ENCODE measurements at regions not wholly inside any gene's neighbourhood (a gene's known extent, or its start where the extent isn't known, plus 50 kb on each side); places are given as distances from the start of the nearest gene placed in this dataset.

DNA sequence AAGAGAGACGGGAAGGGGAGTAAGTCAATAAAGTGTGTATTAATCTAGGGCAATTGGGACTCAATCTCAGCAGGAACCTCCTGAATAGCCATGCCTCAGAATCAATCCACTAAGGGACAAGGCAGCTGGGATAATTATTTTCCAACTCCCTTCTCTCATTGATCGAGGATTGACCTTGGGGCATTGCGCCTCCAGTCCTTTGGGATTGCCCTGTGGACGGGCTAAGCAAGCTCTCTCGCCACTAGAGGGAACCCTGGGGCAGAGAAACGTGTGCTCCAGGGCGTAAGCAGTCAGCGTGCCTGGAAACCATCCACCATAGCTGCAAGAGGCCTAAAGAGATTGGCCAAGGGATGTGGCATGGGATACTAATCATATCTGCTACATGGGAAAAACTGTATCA is 53.9 kb upstream of the ERCC4 start:
- Histone ChIP-seq H3K4me3 (no peak overlapping the region), H3K9me1 (ENCODE audit: control insufficient read depth, insufficient read depth, low read length) (no peaks in the 10 kb centered on the region), H3K27me3 (ENCODE audit: control insufficient read depth in 2 of 2, insufficient read depth in 2 of 2, low read length in 2 of 2) (no peaks in the 10 kb centered on the region; a peak in 2 of 5 replicates), H4K20me1 (replicated peaks; ENCODE audit: control insufficient read depth, insufficient read depth, low read length) (no peaks in the 10 kb centered on the region), H3K4me1 (replicated peaks in 1 of 2; ENCODE audit: control insufficient read depth in 2 of 2, insufficient read depth in 2 of 2, low read length in 2 of 2) (no peaks in the 10 kb centered on the region), H3K4me2 (ENCODE audit: insufficient read depth, low read length) (no peak overlapping the region; the same call in 1 of the 2 replicates), H2AFZ (ENCODE audit: low read depth, low read length) (no peak overlapping the region), H3K79me2 (ENCODE audit: control insufficient read depth, insufficient read depth, low read length) (no peaks in the 10 kb centered on the region), H3K36me3 (ENCODE audit: control insufficient read depth, insufficient read depth, low read length) (no peaks in the 10 kb centered on the region), H3K9me3 (replicated peaks; ENCODE audit: control insufficient read depth, insufficient read depth, low read depth, low read length) (no peaks in the 10 kb centered on the region), H3K27ac (ENCODE audit: extremely low read depth, low read depth, low read length) (no peak overlapping the region), H3K9ac (ENCODE audit: insufficient read depth in 1 of 2, low read depth in 2 of 2, low read length in 2 of 2) (no peak overlapping the region)
- POLR2A ChIA-PET = no interaction called here
- in situ Hi-C loops (cut with MboI) = no loop called here
- CTCF ChIA-PET (ENCODE audit: low intra/inter-chr PET ratio) = interaction anchor here (0.6 to 0.7 kb wide), 3 partner anchors 53 to 683 kb away, joined by 3 to 4 read pairs (median 3); no protein-coding TSS in a partner anchor
- peak; percentile 94 for FAIRE-seq
- peak; percentile 61 to 77 (median 67) for DNase-seq (ENCODE audit: extremely low read depth in 1 of 4, low spot score in 3 of 4)
- BruUV-seq (replicated peaks) = no TSS peak
- intact Hi-C loops (cut with micrococcal nuclease) = loop anchor here (5.0 to 10.0 kb wide), 2 partner anchors 51 to 131 kb away; no protein-coding TSS in a partner anchor
- peak; percentile 99 for ATAC-seq
- WGBS (ENCODE audit: insufficient coverage, low coverage, missing lambda C conversion rate) = 6% methylated on average over 8 of the region's 8 CpGs
- TF ChIP-seq STAG1 (CRISPR knock-in tag; IDR thresholded peaks at IDR 0.05; ENCODE audit: borderline replicate concordance) (peak; percentile 61; the same call in 1 of the 2 replicates), EHMT2 (IDR thresholded peaks at IDR 0.05) (0 out of 2 replicates have a peak, but pooled peaks have one; percentile 35), MCM2 (IDR thresholded peaks at IDR 0.05; ENCODE audit: low read depth) (no peak), ZNF184 (CRISPR knock-in tag; IDR thresholded peaks at IDR 0.05) (no peak), RAD21 (CRISPR knock-in tag; conservative IDR thresholded peaks at IDR 0.05 in 1 of 2, IDR thresholded peaks at IDR 0.05 in 1 of 2) (peak; percentile 35 to 71), MYC (IDR thresholded peaks at IDR 0.05; ENCODE audit: low read depth, low read length) (peak; percentile 40; the same call in 1 of the 2 replicates), MYC (CRISPR knock-in tag; IDR thresholded peaks at IDR 0.05; ENCODE audit: borderline replicate concordance, low read depth) (no peak), HNRNPH1 (optimal IDR thresholded peaks at IDR 0.05; ENCODE audit: low read depth, low read length) (no peak)
- TF ChIP-seq, protein P1, sequence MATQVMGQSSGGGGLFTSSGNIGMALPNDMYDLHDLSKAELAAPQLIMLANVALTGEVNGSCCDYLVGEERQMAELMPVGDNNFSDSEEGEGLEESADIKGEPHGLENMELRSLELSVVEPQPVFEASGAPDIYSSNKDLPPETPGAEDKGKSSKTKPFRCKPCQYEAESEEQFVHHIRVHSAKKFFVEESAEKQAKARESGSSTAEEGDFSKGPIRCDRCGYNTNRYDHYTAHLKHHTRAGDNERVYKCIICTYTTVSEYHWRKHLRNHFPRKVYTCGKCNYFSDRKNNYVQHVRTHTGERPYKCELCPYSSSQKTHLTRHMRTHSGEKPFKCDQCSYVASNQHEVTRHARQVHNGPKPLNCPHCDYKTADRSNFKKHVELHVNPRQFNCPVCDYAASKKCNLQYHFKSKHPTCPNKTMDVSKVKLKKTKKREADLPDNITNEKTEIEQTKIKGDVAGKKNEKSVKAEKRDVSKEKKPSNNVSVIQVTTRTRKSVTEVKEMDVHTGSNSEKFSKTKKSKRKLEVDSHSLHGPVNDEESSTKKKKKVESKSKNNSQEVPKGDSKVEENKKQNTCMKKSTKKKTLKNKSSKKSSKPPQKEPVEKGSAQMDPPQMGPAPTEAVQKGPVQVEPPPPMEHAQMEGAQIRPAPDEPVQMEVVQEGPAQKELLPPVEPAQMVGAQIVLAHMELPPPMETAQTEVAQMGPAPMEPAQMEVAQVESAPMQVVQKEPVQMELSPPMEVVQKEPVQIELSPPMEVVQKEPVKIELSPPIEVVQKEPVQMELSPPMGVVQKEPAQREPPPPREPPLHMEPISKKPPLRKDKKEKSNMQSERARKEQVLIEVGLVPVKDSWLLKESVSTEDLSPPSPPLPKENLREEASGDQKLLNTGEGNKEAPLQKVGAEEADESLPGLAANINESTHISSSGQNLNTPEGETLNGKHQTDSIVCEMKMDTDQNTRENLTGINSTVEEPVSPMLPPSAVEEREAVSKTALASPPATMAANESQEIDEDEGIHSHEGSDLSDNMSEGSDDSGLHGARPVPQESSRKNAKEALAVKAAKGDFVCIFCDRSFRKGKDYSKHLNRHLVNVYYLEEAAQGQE (IDR thresholded peaks at IDR 0.05; ENCODE audit: borderline replicate concordance) = 0 out of 2 replicates have a peak, but pooled peaks have one; percentile 32
- TF ChIP-seq, protein P1 (CRISPR knock-in tag; IDR thresholded peaks at IDR 0.05; ENCODE audit: low read depth) = no peak
- TF ChIP-seq, protein P2, sequence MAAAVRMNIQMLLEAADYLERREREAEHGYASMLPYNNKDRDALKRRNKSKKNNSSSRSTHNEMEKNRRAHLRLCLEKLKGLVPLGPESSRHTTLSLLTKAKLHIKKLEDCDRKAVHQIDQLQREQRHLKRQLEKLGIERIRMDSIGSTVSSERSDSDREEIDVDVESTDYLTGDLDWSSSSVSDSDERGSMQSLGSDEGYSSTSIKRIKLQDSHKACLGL (CRISPR knock-in tag; IDR thresholded peaks at IDR 0.05; ENCODE audit: borderline replicate concordance, poor library complexity, severe bottlenecking) = no peak
- TF ChIP-seq, protein P3, sequence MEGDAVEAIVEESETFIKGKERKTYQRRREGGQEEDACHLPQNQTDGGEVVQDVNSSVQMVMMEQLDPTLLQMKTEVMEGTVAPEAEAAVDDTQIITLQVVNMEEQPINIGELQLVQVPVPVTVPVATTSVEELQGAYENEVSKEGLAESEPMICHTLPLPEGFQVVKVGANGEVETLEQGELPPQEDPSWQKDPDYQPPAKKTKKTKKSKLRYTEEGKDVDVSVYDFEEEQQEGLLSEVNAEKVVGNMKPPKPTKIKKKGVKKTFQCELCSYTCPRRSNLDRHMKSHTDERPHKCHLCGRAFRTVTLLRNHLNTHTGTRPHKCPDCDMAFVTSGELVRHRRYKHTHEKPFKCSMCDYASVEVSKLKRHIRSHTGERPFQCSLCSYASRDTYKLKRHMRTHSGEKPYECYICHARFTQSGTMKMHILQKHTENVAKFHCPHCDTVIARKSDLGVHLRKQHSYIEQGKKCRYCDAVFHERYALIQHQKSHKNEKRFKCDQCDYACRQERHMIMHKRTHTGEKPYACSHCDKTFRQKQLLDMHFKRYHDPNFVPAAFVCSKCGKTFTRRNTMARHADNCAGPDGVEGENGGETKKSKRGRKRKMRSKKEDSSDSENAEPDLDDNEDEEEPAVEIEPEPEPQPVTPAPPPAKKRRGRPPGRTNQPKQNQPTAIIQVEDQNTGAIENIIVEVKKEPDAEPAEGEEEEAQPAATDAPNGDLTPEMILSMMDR (IDR thresholded peaks at IDR 0.05 in 2 of 3, conservative IDR thresholded peaks at IDR 0.05 in 1 of 3; ENCODE audit: insufficient read depth in 2 of 3, low read depth in 1 of 3, low read length in 3 of 3) = peak; percentile 72 to 86 (median 80)
